WTC11 (cell line): ENCODE measurements at regions not wholly inside any gene's neighbourhood (a gene's known extent, or its start where the extent isn't known, plus 50 kb on each side); places are given as distances from the start of the nearest gene placed in this dataset.

Source experiments
- ATAC-seq: fragments of 200-7000 bp; cut with Tn5 transposase; 2 replicates; pipeline ENCODE4 v1.10.0; 2021; ENCODE audit warnings: mild to moderate bottlenecking, moderate library complexity
- CTCF ChIA-PET: fragments of 300-600 bp; sonication (Branson Sonifier 250); formaldehyde crosslinking; loops from one replicate; lab custom pipeline; 2021; ENCODE audit warnings: antibody characterized with exemption; lab: Charles Lee
- POLR2A ChIA-PET: fragments of 350-600 bp; sonication (Branson Sonifier 250); formaldehyde crosslinking; loops from one replicate; lab custom pipeline; 2021; ENCODE audit warnings: antibody characterized with exemption; lab: Charles Lee
- DNase-seq: peaks from one replicate; pipeline ENCODE4 v3.0.0; 2021; ENCODE audit warnings: low spot score
- H3K27ac Mint-ChIP-seq: 2 replicates; pipeline ENCODE4 v1.8.0; 2021; ENCODE audit warnings: mixed read lengths
- H3K27me3 Mint-ChIP-seq: 2 replicates; pipeline ENCODE4 v1.8.0; 2021; ENCODE audit warnings: low read depth, mild to moderate bottlenecking, moderate library complexity, mixed read lengths
- H3K36me3 Mint-ChIP-seq: 2 replicates; pipeline ENCODE4 v1.8.0; 2021; ENCODE audit warnings: mixed read lengths
- H3K4me1 Mint-ChIP-seq: 2 replicates; pipeline ENCODE4 v1.8.0; 2022; ENCODE audit warnings: mixed read lengths
- H3K4me3 Mint-ChIP-seq: 2 replicates; pipeline ENCODE4 v1.8.0; 2021; ENCODE audit warnings: mild to moderate bottlenecking, moderate library complexity, mixed read lengths
- H3K9me3 Mint-ChIP-seq: 2 replicates; pipeline ENCODE4 v1.8.0; 2021; ENCODE audit warnings: mixed read lengths
- CREB1 ChIP-seq: sonication (generic); formaldehyde crosslinking; IDR thresholded peaks from 2 replicates; pipeline ENCODE4 v1.8.0; 2023; ENCODE audit warnings: mild to moderate bottlenecking, missing genetic modification reagents
- ETV6 ChIP-seq: sonication (generic); formaldehyde crosslinking; IDR thresholded peaks from 2 replicates; pipeline ENCODE4 v1.8.1; 2022; ENCODE audit warnings: mild to moderate bottlenecking, missing genetic modification reagents
- HMGA2 ChIP-seq: fragments of 250-450 bp; sonication (Bioruptor Pico); IDR thresholded peaks from 2 replicates; pipeline ENCODE4 v1.4.0; 2021; ENCODE audit warnings: mild to moderate bottlenecking, moderate library complexity
- MYBL2 ChIP-seq: sonication (generic); formaldehyde crosslinking; IDR thresholded peaks from 2 replicates; pipeline ENCODE4 v1.8.1; 2023; ENCODE audit warnings: mild to moderate bottlenecking, moderate library complexity, missing genetic modification reagents
- OVOL2 ChIP-seq: fragments of 250-450 bp; sonication (Bioruptor Pico); IDR thresholded peaks from 2 replicates; pipeline ENCODE4 v1.9.0; 2021; ENCODE audit warnings: mild to moderate bottlenecking, borderline replicate concordance
- RELA ChIP-seq: sonication (generic); formaldehyde crosslinking; IDR thresholded peaks from 2 replicates; pipeline ENCODE4 v1.8.1; 2022; ENCODE audit warnings: missing genetic modification reagents, mild to moderate bottlenecking, borderline replicate concordance
- TP53 ChIP-seq: sonication (generic); formaldehyde crosslinking; IDR thresholded peaks from 2 replicates; pipeline ENCODE4 v1.8.1; 2023; ENCODE audit warnings: mild to moderate bottlenecking, missing genetic modification reagents
- ZNF219 ChIP-seq: sonication (generic); formaldehyde crosslinking; IDR thresholded peaks from 2 replicates; pipeline ENCODE4 v1.8.0; 2023; ENCODE audit warnings: missing genetic modification reagents, mild to moderate bottlenecking, borderline replicate concordance
- ZNF396 ChIP-seq: fragments of 250-450 bp; sonication (Bioruptor Pico); IDR thresholded peaks from 2 replicates; pipeline ENCODE4 v1.8.0; 2021; ENCODE audit warnings: mild to moderate bottlenecking, moderate library complexity, borderline replicate concordance
- TF ChIP-seq, protein P1 (sequence below): sonication (generic); formaldehyde crosslinking; IDR thresholded peaks from 2 replicates; pipeline ENCODE4 v1.8.0; 2022; ENCODE audit warnings: mild to moderate bottlenecking, missing genetic modification reagents
- TF ChIP-seq, protein P2 (sequence below): sonication (generic); formaldehyde crosslinking; IDR thresholded peaks from 2 replicates; pipeline ENCODE4 v1.8.0; 2023; ENCODE audit warnings: mild to moderate bottlenecking, missing genetic modification reagents
- TF ChIP-seq, protein P3 (sequence below): sonication (generic); formaldehyde crosslinking; IDR thresholded peaks from 2 replicates; pipeline ENCODE4 v1.8.1; 2023; ENCODE audit warnings: mild to moderate bottlenecking, missing genetic modification reagents
- TF ChIP-seq, protein P4 (sequence below): sonication (generic); formaldehyde crosslinking; IDR thresholded peaks from 2 replicates; pipeline ENCODE4 v1.8.0; 2022; ENCODE audit warnings: mild to moderate bottlenecking, missing genetic modification reagents
- TF ChIP-seq, protein P5 (sequence below): sonication (generic); formaldehyde crosslinking; IDR thresholded peaks from 2 replicates; pipeline ENCODE4 v1.8.0; 2022; ENCODE audit warnings: missing genetic modification reagents
- TF ChIP-seq, protein P6 (sequence below): fragments of 250-450 bp; sonication (Bioruptor Pico); IDR thresholded peaks from 2 replicates; pipeline ENCODE4 v1.8.0; 2021; ENCODE audit warnings: mild to moderate bottlenecking
- TF ChIP-seq, protein P7 (sequence below): sonication (generic); formaldehyde crosslinking; IDR thresholded peaks from 2 replicates; pipeline ENCODE4 v1.8.0; 2022; ENCODE audit warnings: mild to moderate bottlenecking, missing genetic modification reagents
- TF ChIP-seq, protein P8 (sequence below): sonication (generic); formaldehyde crosslinking; IDR thresholded peaks from 2 replicates; pipeline ENCODE4 v1.8.0; 2022; ENCODE audit warnings: mild to moderate bottlenecking, missing genetic modification reagents

DNA sequence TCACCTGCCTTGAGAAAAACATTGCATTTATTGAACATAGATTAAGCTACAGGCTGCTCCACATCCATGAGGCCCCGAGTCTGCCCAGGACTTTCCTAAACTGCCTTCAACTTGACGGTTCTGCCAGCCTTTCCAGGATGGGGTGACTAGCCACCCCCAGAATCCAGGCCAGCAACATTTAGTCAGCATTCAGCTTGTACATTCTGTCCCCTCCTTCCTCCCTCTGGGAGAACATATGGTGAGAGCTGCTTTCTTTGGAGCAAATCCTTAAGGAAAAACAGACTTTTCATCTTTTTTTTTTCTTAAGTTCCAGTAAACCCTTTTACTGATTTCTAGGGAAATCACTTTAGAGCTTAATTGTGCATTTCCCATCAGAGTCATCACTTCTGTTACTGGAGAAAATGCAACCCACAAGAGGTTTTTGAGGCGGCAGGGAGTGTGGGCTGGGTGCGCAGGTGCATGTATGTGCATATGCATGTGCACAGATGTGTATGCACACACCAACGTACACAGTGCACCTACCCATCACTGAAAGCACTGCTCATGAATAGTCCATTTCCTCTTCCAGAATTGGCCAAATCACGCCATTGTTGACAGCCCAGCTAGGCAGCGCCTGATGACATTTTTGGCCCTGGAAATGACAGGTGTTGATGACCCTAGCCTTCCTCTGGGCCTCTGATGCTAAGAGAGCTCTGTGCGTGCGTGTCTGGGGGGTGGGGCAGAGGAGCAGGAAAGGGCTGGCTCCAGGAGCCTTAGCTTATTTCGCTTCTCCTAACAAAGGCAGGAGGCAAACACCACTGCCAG, 145.6 kb downstream of the HSD17B3 start (continued):
- no peak for TF ChIP-seq ZNF219
- TF ChIP-seq HMGA2 (CRISPR knock-in tag): no peak
- TF ChIP-seq ZNF396 (CRISPR knock-in tag): no peak
- TF ChIP-seq, protein P1, sequence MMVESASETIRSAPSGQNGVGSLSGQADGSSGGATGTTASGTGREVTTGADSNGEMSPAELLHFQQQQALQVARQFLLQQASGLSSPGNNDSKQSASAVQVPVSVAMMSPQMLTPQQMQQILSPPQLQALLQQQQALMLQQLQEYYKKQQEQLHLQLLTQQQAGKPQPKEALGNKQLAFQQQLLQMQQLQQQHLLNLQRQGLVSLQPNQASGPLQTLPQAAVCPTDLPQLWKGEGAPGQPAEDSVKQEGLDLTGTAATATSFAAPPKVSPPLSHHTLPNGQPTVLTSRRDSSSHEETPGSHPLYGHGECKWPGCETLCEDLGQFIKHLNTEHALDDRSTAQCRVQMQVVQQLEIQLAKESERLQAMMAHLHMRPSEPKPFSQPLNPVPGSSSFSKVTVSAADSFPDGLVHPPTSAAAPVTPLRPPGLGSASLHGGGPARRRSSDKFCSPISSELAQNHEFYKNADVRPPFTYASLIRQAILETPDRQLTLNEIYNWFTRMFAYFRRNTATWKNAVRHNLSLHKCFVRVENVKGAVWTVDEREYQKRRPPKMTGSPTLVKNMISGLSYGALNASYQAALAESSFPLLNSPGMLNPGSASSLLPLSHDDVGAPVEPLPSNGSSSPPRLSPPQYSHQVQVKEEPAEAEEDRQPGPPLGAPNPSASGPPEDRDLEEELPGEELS (CRISPR knock-in tag): no peak

DNA sequence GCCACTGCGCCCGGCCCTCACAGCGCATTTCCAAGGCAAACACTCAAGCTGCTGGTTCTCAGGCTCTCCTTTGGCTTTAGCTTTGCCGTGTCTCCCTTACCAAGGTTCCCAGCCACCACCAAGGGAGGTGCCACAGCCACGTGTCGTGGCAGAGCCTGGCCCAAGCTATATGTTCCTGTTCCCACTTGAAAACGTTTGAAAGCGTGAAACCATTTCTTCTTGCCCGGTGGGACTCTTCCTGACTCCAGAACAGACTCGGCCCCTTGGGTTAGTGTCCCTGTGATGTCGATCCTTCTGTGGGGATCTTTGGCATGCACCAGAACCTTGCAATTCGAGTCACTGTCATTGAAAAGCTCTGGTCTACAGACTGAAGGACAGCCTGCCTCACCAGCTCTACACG, 147.9 kb downstream of the HSD17B3 start:
- ATAC-seq (no peak), DNase-seq (no peak)
- ChIA-PET POLR2A (no interaction called here), CTCF (no interaction called here)
- Mint-ChIP-seq H3K9me3 (no peaks in the 10 kb centered on the region), H3K4me3 (no peak overlapping the region), H3K27ac (no peak overlapping the region), H3K36me3 (no peaks in the 10 kb centered on the region), H3K4me1 (peaks cover 9% of the 10 kb centered on the region), H3K27me3 (no peaks in the 10 kb centered on the region)
- TF ChIP-seq, protein P2, sequence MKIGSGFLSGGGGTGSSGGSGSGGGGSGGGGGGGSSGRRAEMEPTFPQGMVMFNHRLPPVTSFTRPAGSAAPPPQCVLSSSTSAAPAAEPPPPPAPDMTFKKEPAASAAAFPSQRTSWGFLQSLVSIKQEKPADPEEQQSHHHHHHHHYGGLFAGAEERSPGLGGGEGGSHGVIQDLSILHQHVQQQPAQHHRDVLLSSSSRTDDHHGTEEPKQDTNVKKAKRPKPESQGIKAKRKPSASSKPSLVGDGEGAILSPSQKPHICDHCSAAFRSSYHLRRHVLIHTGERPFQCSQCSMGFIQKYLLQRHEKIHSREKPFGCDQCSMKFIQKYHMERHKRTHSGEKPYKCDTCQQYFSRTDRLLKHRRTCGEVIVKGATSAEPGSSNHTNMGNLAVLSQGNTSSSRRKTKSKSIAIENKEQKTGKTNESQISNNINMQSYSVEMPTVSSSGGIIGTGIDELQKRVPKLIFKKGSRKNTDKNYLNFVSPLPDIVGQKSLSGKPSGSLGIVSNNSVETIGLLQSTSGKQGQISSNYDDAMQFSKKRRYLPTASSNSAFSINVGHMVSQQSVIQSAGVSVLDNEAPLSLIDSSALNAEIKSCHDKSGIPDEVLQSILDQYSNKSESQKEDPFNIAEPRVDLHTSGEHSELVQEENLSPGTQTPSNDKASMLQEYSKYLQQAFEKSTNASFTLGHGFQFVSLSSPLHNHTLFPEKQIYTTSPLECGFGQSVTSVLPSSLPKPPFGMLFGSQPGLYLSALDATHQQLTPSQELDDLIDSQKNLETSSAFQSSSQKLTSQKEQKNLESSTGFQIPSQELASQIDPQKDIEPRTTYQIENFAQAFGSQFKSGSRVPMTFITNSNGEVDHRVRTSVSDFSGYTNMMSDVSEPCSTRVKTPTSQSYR: no peak
- TF ChIP-seq RELA (CRISPR knock-in tag) (no peak), TP53 (CRISPR knock-in tag) (no peak), OVOL2 (no peak), MYBL2 (CRISPR knock-in tag) (no peak)
- TF ChIP-seq, protein P3, sequence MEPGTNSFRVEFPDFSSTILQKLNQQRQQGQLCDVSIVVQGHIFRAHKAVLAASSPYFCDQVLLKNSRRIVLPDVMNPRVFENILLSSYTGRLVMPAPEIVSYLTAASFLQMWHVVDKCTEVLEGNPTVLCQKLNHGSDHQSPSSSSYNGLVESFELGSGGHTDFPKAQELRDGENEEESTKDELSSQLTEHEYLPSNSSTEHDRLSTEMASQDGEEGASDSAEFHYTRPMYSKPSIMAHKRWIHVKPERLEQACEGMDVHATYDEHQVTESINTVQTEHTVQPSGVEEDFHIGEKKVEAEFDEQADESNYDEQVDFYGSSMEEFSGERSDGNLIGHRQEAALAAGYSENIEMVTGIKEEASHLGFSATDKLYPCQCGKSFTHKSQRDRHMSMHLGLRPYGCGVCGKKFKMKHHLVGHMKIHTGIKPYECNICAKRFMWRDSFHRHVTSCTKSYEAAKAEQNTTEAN (CRISPR knock-in tag): no peak
- TF ChIP-seq, protein P4, sequence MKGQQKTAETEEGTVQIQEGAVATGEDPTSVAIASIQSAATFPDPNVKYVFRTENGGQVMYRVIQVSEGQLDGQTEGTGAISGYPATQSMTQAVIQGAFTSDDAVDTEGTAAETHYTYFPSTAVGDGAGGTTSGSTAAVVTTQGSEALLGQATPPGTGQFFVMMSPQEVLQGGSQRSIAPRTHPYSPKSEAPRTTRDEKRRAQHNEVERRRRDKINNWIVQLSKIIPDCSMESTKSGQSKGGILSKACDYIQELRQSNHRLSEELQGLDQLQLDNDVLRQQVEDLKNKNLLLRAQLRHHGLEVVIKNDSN (CRISPR knock-in tag): no peak

DNA sequence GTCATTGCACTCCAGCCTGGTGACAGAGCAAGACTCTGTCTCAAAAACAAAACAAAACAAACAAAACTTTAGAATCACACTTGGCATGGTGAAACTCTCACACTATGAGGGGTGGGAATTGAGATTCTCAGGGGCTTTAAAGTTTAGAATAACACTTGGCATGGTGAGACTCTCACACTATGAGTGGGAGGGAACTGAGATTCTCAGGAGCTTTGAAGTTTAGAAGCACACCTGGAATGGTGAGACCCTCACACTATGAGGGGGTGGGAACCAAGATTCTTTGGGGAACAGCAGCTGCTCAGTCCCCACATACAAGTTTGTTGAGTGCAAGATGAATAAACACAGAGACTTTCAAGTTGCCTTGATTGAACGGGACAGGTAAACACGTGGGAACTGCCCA, 149.4 kb downstream of the HSD17B3 start:
- H3K9me3 Mint-ChIP-seq: no peaks in the 10 kb centered on the region

More for the DNA sequence above, 149.4 kb downstream of the HSD17B3 start:
- Mint-ChIP-seq H3K4me3 (no peak overlapping the region), H3K36me3 (no peaks in the 10 kb centered on the region), H3K27ac (no peak overlapping the region), H3K27me3 (no peaks in the 10 kb centered on the region), H3K4me1 (peaks cover 9% of the 10 kb centered on the region)
- POLR2A ChIA-PET: no interaction called here
- CTCF ChIA-PET: interaction anchor here (0.5 kb wide), 1 partner anchor 279 kb away, joined by 3 read pairs; no protein-coding TSS in a partner anchor
- no peak for ATAC-seq
- DNase-seq: no peak
- TF ChIP-seq, protein P5, sequence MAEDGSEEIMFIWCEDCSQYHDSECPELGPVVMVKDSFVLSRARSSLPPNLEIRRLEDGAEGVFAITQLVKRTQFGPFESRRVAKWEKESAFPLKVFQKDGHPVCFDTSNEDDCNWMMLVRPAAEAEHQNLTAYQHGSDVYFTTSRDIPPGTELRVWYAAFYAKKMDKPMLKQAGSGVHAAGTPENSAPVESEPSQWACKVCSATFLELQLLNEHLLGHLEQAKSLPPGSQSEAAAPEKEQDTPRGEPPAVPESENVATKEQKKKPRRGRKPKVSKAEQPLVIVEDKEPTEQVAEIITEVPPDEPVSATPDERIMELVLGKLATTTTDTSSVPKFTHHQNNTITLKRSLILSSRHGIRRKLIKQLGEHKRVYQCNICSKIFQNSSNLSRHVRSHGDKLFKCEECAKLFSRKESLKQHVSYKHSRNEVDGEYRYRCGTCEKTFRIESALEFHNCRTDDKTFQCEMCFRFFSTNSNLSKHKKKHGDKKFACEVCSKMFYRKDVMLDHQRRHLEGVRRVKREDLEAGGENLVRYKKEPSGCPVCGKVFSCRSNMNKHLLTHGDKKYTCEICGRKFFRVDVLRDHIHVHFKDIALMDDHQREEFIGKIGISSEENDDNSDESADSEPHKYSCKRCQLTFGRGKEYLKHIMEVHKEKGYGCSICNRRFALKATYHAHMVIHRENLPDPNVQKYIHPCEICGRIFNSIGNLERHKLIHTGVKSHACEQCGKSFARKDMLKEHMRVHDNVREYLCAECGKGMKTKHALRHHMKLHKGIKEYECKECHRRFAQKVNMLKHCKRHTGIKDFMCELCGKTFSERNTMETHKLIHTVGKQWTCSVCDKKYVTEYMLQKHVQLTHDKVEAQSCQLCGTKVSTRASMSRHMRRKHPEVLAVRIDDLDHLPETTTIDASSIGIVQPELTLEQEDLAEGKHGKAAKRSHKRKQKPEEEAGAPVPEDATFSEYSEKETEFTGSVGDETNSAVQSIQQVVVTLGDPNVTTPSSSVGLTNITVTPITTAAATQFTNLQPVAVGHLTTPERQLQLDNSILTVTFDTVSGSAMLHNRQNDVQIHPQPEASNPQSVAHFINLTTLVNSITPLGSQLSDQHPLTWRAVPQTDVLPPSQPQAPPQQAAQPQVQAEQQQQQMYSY: no peak
- TF ChIP-seq ETV6 (CRISPR knock-in tag) (no peak), CREB1 (CRISPR knock-in tag) (no peak)
- TF ChIP-seq, protein P6, sequence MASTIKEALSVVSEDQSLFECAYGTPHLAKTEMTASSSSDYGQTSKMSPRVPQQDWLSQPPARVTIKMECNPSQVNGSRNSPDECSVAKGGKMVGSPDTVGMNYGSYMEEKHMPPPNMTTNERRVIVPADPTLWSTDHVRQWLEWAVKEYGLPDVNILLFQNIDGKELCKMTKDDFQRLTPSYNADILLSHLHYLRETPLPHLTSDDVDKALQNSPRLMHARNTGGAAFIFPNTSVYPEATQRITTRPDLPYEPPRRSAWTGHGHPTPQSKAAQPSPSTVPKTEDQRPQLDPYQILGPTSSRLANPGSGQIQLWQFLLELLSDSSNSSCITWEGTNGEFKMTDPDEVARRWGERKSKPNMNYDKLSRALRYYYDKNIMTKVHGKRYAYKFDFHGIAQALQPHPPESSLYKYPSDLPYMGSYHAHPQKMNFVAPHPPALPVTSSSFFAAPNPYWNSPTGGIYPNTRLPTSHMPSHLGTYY: no peak
- TF ChIP-seq, protein P7, sequence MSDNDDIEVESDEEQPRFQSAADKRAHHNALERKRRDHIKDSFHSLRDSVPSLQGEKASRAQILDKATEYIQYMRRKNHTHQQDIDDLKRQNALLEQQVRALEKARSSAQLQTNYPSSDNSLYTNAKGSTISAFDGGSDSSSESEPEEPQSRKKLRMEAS: no peak
- TF ChIP-seq, protein P8, sequence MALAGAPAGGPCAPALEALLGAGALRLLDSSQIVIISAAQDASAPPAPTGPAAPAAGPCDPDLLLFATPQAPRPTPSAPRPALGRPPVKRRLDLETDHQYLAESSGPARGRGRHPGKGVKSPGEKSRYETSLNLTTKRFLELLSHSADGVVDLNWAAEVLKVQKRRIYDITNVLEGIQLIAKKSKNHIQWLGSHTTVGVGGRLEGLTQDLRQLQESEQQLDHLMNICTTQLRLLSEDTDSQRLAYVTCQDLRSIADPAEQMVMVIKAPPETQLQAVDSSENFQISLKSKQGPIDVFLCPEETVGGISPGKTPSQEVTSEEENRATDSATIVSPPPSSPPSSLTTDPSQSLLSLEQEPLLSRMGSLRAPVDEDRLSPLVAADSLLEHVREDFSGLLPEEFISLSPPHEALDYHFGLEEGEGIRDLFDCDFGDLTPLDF: no peak
